GM21529 (cell line): ENCODE measurements at regions not wholly inside any gene's neighbourhood (a gene's known extent, or its start where the extent isn't known, plus 50 kb on each side); places are given as distances from the start of the nearest gene placed in this dataset.
"Not testable (repeated sequence)": the region's sequence is repeated elsewhere in the genome, so short reads cannot be mapped to it uniquely, and the experiment has no call there.

Experiments used
- ATAC-seq: cut with Tn5 transposase; IDR thresholded peaks from one replicate; pipeline ENCODE4 v1.9.1; 2021; ENCODE audit not compliant: unreplicated experiment

DNA sequence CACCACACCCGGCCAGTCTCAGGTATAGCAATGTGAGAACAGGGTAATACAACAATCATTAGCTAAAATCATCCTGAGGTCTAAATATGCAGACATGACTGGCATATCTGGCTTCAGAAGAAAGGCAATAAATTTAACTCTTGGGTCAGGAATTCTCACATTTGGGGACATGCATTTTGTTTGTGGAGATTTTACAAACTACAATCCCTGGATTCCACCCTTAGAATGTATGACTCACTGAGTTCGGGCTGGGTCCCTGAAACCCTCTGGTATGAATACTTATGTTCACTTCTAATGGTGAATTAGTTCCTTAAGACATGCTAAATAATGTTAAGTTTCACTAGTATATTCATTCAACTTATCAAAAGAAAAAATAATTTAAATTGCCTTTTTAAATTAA, 98.9 kb upstream of the HMGA2 start:
- no peak for ATAC-seq

- no peak for ATAC-seq
Observed at GRCh38 chr12:65728455-65728847, 95.8 kb upstream of the HMGA2 start.

DNA sequence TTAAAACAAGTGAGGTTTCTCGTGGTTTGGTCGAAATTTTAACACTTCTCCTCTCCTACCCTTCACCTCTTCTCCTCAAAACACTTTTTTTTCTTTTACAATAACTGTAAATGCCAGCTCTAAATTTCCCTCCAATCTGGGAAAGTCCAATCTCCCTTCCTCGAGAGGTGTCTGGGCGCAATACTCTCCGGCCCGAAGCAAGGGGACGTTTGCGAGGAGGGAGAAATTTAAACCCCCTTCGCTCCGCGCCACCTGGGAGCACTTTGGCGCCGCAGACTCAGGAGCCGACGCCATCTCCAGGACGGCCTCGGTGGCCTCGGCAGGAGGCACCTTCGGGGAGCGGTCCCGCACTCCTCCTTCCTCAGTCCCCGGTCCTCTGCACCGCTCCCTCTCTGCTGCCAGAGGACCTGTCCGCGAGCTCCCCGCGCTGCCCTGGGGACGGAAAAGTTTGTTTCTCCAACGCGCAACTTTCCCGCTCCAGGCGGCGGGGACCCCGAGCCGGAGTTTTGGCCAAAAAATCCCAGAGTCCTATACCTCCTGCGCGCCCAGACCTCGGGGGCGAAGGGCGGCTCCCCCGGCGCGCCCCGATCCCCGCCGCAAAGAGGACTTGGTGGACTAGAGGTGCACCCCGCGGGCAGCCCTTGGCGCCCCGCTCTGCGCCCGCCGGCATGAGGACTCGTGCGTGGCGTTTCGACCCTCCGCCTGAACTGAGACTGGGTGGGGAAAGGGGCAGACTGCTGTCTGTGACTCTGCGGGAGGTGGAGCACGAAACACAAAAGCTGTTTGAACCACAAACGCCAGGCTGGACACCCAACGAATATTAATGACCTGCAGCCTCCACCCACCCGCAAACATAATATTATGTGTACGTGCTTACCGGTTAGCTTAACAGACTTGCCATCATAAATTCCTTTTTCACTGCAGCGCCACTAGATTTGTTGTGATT, 95.2 kb upstream of the HMGA2 start:
- ATAC-seq, result no peak

DNA sequence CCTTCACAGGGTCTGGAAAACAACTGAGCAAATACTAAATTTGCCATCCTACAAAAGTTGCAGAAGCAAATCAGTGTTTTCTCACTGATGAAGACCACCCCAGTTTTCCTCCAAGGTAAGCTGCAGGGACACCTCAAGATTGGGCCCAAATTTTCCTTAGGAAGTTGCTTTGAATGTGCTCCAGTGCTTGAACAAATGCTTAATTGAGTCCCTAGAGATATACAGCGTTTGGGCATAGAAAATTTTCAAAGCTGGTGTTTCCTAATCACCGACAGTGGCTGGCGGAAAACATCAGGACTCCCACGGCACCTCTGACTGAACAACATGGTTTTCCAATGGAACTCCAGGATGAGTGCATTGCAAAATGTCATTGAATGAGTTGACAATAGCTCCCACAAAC, 92.5 kb upstream of the HMGA2 start:
- ATAC-seq, result no peak

DNA sequence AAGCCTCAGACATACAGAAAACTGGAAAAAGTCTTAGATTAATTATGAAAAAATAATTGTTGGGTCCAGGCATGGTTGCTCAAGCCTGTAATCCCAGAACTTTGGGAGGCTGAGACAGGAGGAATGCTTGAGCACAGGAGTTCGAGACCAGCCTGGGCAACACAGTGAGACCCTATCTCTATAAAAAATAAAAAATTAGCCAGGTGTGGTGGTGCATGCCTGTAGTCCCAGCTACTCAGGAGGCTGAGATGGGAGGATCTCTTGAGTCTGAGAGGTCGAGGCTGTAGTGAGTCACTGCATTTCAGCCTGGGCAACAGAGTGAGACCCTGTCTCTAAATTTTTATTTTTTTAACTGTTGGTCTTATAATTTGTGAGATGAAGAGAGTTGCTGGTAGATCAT, 90.6 kb upstream of the HMGA2 start:
- not testable (repeated sequence) for ATAC-seq

- no peak for ATAC-seq
Observed at GRCh38 chr12:65734226-65734625, 90.1 kb upstream of the HMGA2 start.

DNA sequence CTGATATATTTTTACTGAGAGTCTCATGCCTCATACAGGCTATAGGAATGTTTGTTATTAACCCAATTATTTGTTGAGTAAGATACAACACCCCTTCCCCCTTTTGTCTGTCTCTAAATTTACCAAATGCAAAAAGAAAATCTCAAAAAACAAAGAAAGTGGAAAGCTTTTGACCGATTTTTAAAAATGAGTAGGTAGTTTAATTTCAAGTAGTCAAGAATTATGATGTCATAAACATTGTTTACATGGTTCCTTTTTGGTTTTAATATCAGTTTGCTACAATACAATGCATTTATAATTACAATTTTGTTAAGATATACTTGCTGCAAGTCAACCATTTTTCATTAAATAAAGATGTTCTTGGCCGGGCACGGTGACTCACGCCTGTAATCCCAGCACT, 84.7 kb upstream of the HMGA2 start:
- ATAC-seq, result no peak

GRCh38 chr12:65740506-65740872, 83.8 kb upstream of the HMGA2 start:
- no peak for ATAC-seq

DNA sequence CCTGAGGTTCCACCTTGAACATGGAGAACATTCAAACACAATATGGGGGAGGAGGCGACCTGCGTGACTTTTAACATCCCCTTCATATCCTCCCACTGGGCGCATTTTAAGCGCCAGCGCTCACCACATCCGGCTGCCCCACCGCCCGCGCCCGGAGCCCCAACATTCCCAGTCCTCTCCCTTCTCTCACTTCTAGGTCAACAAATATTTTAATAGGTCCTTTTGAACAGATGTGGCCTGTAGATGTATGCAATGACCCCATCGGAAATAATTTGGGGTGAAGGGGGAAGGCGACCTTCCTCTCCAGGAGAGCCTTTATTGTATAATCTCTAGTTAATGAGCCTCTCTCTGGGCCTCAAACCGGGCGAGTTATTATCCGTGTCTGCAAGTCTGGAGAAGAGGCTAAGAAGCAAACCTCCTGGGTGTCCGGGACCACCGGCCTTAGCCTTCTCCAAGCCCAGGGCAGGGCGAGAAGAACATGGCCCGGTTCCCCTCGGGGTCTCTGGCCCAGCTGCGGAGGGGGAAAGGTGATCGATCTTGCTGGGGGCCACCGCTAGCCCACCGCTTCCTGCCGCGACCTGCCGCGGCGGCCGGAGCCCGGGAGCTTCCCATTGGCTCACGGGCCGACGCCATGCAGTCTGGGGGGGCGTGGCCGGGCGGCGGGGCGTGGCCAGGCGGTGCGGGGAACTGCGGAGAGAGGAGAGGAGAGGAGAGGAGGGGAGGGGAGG, 83.2 kb upstream of the HMGA2 start:
- peak; percentile 74 for ATAC-seq

DNA sequence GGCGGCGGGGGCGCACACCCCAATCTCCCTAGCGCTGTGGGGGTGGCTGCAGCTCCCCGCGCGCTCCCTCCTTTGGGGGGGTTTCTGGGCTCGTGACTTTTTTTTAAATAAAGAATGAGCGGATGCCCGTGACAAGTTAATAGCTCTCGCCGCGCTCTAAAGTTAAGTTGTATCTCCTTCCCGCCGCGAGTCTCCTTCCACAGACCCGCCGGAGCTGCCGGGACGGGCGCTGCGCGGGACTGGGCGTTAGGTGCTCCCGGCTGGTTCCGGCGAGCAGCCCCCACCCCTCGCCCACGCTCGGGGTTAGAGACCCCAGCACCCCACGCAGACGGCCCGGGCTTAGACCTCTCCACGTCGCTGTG, 82.6 kb upstream of the HMGA2 start:
- peak; percentile 27 for ATAC-seq

GRCh38 chr12:65742018-65743010, 82.0 kb upstream of the HMGA2 start:
- peak; percentile 55 for ATAC-seq

DNA sequence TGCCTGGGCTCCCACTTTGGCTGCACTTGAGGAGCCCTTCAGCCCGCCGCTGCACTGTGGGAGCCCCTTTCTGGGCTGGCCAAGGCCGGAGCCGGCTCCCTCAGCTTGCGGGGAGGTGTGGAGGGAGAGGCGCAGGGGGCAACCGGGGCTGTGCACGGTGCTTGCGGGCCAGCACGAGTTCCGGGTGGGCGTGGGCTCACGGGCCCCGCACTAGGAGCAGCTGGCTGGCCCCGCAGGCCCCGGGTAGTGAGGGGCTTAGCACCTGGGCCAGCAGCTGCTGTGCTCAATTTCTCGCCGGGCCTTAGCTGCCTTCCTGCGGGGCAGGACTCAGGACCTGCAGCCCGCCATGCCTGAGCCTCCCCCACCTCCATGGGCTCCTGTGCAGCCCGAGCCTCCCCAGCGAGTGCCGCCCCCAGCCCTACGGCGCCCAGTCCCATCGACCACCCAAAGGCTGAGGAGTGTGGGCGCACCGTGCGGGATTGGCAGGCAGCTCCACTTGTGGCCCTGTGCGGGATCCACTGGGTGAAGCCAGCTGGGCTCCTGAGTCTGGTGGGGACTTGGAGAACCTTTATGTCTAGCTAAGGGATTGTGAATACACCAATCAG, 79.9 kb upstream of the HMGA2 start:
- ATAC-seq, result not testable (repeated sequence)

GRCh38 chr12:65747338-65747737, 76.9 kb upstream of the HMGA2 start:
- no peak for ATAC-seq

DNA sequence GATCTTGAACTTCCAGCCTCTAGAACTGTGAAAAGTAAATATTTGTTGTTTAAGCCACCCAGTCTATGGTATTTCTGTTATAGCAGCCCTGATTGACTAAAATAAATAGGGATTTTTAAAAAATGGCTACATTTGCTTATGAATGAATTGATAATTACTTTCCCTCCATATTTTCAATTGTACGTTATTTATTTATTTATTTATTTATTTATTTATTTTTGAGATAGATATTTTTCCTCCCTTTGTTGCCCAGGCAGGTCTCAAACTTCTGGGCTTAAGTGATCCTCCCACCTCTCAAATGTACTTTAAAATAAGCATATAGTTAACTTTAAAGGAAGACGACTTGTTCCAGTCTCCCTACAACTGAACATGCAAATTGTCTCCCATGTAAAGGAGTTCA, 76.0 kb upstream of the HMGA2 start:
- ATAC-seq, result no peak

DNA sequence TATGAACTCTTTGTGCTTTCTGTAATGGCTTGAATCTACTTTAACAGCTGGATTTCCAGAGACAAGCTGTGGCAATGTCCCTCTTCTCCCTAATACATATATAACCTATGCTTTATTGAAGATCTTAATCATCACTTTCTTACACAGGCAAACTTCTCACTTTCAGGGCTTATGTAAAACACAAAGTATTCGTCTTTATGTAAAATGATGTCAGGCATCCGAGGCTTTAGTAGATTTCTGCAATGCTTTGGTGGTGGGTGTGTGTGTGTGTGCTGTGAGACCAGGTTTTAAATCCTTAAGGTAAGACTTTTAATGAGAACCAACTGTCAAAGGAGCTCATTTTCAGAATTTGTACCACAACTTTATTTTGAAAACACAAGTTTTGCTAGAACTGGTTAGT, 70.0 kb upstream of the HMGA2 start:
- no peak for ATAC-seq

GRCh38 chr12:65754744-65755595, 69.3 kb upstream of the HMGA2 start:
- ATAC-seq, result no peak

DNA sequence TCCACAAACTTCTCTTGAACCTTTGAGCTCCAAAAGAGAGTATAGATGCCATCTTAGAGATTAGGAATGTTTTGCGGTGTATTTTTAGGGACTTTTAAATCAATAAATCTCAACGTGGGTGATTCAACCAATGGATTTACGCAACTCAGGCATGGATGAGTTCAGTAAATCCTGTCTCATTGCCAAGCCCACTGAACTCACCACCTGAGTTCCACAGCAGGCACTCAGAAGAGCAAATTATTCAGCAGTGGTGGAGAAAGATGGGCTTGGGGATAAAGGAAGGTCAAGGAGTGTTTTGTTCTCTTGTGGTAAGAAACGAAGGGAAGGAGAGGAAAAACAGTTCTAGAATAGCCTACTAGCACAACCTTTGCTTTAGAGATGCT, 68.7 kb upstream of the HMGA2 start:
- ATAC-seq, result no peak

DNA sequence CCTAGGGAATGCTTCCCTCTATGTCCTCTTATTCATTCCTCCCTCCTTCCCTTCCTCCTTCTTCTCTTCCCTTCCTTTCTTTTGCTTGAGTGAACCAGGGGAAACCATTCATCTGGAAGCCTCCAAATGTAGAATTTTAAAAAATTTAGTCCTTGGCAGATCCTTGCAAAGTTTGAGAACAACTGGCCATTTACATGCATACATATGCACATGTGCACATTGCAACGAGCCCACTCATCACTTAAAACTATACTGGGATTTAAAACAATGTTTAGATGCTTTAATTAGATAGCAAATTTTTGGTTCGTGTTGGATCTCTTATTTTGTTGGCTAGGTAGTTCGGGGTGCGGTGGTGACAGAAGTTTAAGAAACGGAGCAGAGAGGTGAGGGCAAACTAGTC, 68.0 kb upstream of the HMGA2 start:
- ATAC-seq, result no peak

DNA sequence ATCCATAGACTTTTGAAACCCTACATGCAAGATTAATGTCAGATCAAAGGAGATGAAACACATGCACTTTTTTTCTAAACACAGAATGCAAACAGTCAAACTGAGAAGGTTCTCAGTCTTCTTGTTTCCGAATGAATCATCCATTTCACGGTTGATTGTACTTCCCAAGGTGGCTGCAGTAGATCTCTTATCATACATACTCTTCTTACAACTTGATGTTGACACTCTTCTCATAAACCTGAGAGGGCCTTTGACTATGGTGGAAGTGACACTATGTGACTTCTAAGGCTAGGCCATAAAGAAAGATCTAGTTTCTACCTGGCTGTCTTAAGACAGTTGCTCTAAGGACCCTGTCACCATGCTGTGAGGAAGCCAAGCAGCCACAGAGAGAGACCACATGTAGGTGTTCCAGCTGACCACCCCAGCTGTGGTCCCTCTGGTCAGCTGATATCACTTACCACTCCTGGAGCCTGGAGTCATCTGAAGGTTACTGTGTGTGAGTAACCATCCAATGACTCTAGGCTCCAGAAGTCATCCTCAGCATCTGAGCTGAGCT, 67.2 kb upstream of the HMGA2 start:
- peak; percentile 96 for ATAC-seq

DNA sequence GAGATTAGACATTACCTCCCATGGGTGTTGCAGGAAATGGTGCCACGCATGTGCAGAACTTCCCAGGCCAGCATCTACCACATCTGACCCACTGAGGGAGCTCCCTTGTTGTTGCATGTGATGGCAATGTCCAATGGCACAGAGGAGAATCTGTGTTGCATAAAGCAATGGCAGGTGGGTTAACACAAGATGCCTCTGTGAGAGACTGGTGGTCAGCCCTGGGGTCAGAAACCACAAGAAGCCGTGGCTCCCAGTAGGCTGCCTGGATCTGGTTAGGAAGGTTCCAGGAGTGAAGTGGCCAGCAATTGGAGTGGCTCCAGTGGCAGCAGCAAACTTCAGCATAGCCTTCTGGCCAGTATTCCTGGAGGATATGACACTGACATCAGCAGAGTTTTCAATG, 65.9 kb upstream of the HMGA2 start:
- ATAC-seq, result no peak
